ENCODE measurements at regions not wholly inside any gene's neighbourhood (a gene's known extent, or its start where the extent isn't known, plus 50 kb on each side); places are given as distances from the start of the nearest gene placed in this dataset.
"Not testable (repeated sequence)": the region's sequence is repeated elsewhere in the genome, so short reads cannot be mapped to it uniquely, and the experiment has no call there.

GRCh38 chrX:76605390-76605789 lies 177.9 kb downstream of the MAGEE1 start:
- H3K36me3 ChIP-seq, result no peaks in the 10 kb centered on the region
- H3K27ac ChIP-seq, result no peak overlapping the region
- H3K27me3 ChIP-seq, result peaks cover 22% of the 10 kb centered on the region; the same call in 1 of the 2 replicates
- H3K4me1 ChIP-seq, result no peaks in the 10 kb centered on the region
- H3K9me3 ChIP-seq, result no peaks in the 10 kb centered on the region; the same call in 1 of the 2 replicates
- TF ChIP-seq Cebpa-rat (IDR thresholded peaks at IDR 0.05), result no peak
- no peak overlapping the region for H3K9ac ChIP-seq
- no peak overlapping the region for H3K4me3 ChIP-seq
- H3K4me2 ChIP-seq, result no peak overlapping the region
- H4K20me1 ChIP-seq, result no peaks in the 10 kb centered on the region

DNA sequence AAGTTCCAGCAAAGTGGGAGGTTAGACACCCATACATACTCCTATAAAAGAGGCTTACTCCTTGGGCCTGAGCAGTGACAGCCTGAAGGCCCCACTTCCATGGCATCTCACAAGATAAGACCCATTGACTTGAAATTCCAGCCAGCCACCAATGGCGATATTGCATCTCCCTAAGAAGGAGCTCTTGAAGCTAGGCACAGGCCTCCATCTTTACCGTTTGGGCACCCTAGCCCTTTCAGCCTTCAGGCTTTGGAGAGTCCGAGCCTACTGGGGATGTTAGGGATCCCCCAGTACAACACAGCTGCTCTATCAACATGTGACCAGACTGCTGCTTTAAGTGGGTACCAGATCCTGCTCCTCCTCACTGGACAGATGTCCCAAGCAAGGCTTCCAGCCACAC lies 189.5 kb downstream of the MAGEE1 start:
- H3K4me2 ChIP-seq, result no peak overlapping the region
- H3K9ac ChIP-seq, result no peak overlapping the region
- peaks cover 36% of the 10 kb centered on the region for H3K27me3 ChIP-seq
- H3K36me3 ChIP-seq, result no peaks in the 10 kb centered on the region
- no peak overlapping the region for H3K27ac ChIP-seq
- H3K4me3 ChIP-seq, result no peak overlapping the region
- H3K9me3 ChIP-seq, result peaks cover 18% of the 10 kb centered on the region; the same call in 1 of the 2 replicates
- no peak for TF ChIP-seq Cebpa-rat (IDR thresholded peaks at IDR 0.05)
- H4K20me1 ChIP-seq, result no peaks in the 10 kb centered on the region
- no peaks in the 10 kb centered on the region for H3K4me1 ChIP-seq

- no peaks in the 10 kb centered on the region for H3K36me3 ChIP-seq
- peaks cover 24% of the 10 kb centered on the region; the same call in 1 of the 2 replicates for H3K27me3 ChIP-seq
- H3K9ac ChIP-seq, result no peak overlapping the region
- H3K4me1 ChIP-seq, result no peaks in the 10 kb centered on the region
- H3K9me3 ChIP-seq, result peaks cover 20% of the 10 kb centered on the region
- no peak for TF ChIP-seq Cebpa-rat (IDR thresholded peaks at IDR 0.05)
- no peak overlapping the region for H3K4me3 ChIP-seq
- no peak overlapping the region for H3K4me2 ChIP-seq
- no peak overlapping the region for H3K27ac ChIP-seq
- H4K20me1 ChIP-seq, result no peaks in the 10 kb centered on the region
Measured at GRCh38 chrX:76643590-76643989, 216.1 kb downstream of the MAGEE1 start.

- H4K20me1 ChIP-seq, H3K4me2 ChIP-seq, H3K9ac ChIP-seq, H3K27ac ChIP-seq, H3K4me1 ChIP-seq, H3K36me3 ChIP-seq, H3K4me3 ChIP-seq, H3K9me3 ChIP-seq: not testable (repeated sequence)
- H3K27me3 ChIP-seq, result peaks cover 24% of the 10 kb centered on the region; the same call in 1 of the 2 replicates
Measured at GRCh38 chrX:76651369-76651768, 223.9 kb downstream of the MAGEE1 start.

GRCh38 chrX:76657499-76657898 lies 230.0 kb downstream of the MAGEE1 start:
- Histone ChIP-seq H3K27me3 (0 out of 2 replicates have a peak, but pooled peaks cover 11% of the 10 kb centered on the region), H3K4me3 (no peak overlapping the region), H3K4me2 (no peak overlapping the region), H3K4me1 (no peaks in the 10 kb centered on the region), H4K20me1 (no peaks in the 10 kb centered on the region), H3K9me3 (no peaks in the 10 kb centered on the region), H3K36me3 (no peaks in the 10 kb centered on the region), H3K9ac (no peak overlapping the region), H3K27ac (no peak overlapping the region)
- no peak for TF ChIP-seq Cebpa-rat (IDR thresholded peaks at IDR 0.05)
